ENCODE measurements at regions not wholly inside any gene's neighbourhood (a gene's known extent, or its start where the extent isn't known, plus 50 kb on each side); places are given as distances from the start of the nearest gene placed in this dataset.

GRCh38 chr7:39816462-39817060, 133.5 kb upstream of the CDK13 start:
- H3K9ac ChIP-seq (ENCODE audit: low read length): no peak overlapping the region
- no peak overlapping the region for H3K4me3 ChIP-seq (replicated peaks in 1 of 2; ENCODE audit: low read depth in 1 of 2, low read length in 2 of 2)
- ChIA-PET RAD21 (ENCODE audit: low non-redundant PET in 1 of 2, low total read pairs in 2 of 2, uncharacterized antibody in 2 of 2, unreplicated experiment in 2 of 2) (no interaction called here), CTCF (no interaction called here), POLR2A (no interaction called here)
- H3K27ac ChIP-seq (ENCODE audit: low read depth, low read length): no peak overlapping the region
- H3K79me2 ChIP-seq (ENCODE audit: insufficient read depth, low read length): no peaks in the 10 kb centered on the region
- no peak overlapping the region for H2AFZ ChIP-seq (ENCODE audit: low read depth, low read length, poor library complexity, severe bottlenecking)
- H4K20me1 ChIP-seq (ENCODE audit: insufficient read depth): no peaks in the 10 kb centered on the region
- no peaks in the 10 kb centered on the region for H3K9me3 ChIP-seq (ENCODE audit: control insufficient read depth in 1 of 2, insufficient read depth in 1 of 2, low read depth in 1 of 2, low read length in 2 of 2)
- DNase-seq (ENCODE audit: low read depth, low spot score) (no peak), ATAC-seq (no peak)
- no peak for TF ChIP-seq TCF7L2 (IDR thresholded peaks at IDR 0.05; ENCODE audit: borderline replicate concordance, extremely low read depth, insufficient read depth, insufficient read length)
- no peak for TF ChIP-seq YY1 (IDR thresholded peaks at IDR 0.05; ENCODE audit: extremely low read depth, insufficient replicate concordance, low read depth, low read length)
- TF ChIP-seq EGR1 (IDR thresholded peaks at IDR 0.05; ENCODE audit: low read depth): no peak
- no peaks in the 10 kb centered on the region for H3K4me1 ChIP-seq (ENCODE audit: control insufficient read depth in 1 of 2, insufficient read depth in 2 of 2, low read length in 2 of 2)
- intact Hi-C loops (cut with micrococcal nuclease): no loop called here
- no peaks in the 10 kb centered on the region for H3K36me3 ChIP-seq (ENCODE audit: control insufficient read depth in 1 of 2, insufficient read depth in 2 of 2, low read length in 2 of 2)
- no TSS peak for BruUV-seq (replicated peaks)
- peaks cover 12% of the 10 kb centered on the region for H3K27me3 ChIP-seq (ENCODE audit: insufficient read depth, low read length)
- no peak overlapping the region for H3K4me2 ChIP-seq (ENCODE audit: low read length)
- H3K9me2 ChIP-seq (ENCODE audit: insufficient read depth): no peaks in the 10 kb centered on the region

- Histone ChIP-seq H3K9me3 (ENCODE audit: control insufficient read depth in 1 of 2, insufficient read depth in 1 of 2, low read depth in 1 of 2, low read length in 2 of 2) (no peaks in the 10 kb centered on the region), H3K4me1 (ENCODE audit: control insufficient read depth in 1 of 2, insufficient read depth in 2 of 2, low read length in 2 of 2) (no peaks in the 10 kb centered on the region), H3K4me3 (replicated peaks in 1 of 2; ENCODE audit: low read depth in 1 of 2, low read length in 2 of 2) (no peak overlapping the region), H2AFZ (ENCODE audit: low read depth, low read length, poor library complexity, severe bottlenecking) (no peak overlapping the region), H3K9ac (ENCODE audit: low read length) (no peak overlapping the region), H3K4me2 (ENCODE audit: low read length) (no peak overlapping the region), H3K36me3 (ENCODE audit: control insufficient read depth in 1 of 2, insufficient read depth in 2 of 2, low read length in 2 of 2) (no peaks in the 10 kb centered on the region), H3K79me2 (ENCODE audit: insufficient read depth, low read length) (no peaks in the 10 kb centered on the region), H3K9me2 (ENCODE audit: insufficient read depth) (no peaks in the 10 kb centered on the region), H4K20me1 (ENCODE audit: insufficient read depth) (no peaks in the 10 kb centered on the region), H3K27me3 (ENCODE audit: insufficient read depth, low read length) (peaks cover 12% of the 10 kb centered on the region), H3K27ac (ENCODE audit: low read depth, low read length) (no peak overlapping the region)
- no peak for ATAC-seq
- intact Hi-C loops (cut with micrococcal nuclease): no loop called here
- POLR2A ChIA-PET: no interaction called here
- BruUV-seq (replicated peaks): no TSS peak
- no peak for DNase-seq (ENCODE audit: low read depth, low spot score)
- RAD21 ChIA-PET (ENCODE audit: low non-redundant PET in 1 of 2, low total read pairs in 2 of 2, uncharacterized antibody in 2 of 2, unreplicated experiment in 2 of 2): no interaction called here
- CTCF ChIA-PET: no interaction called here
- TF ChIP-seq JUND (IDR thresholded peaks at IDR 0.05) (no peak), REST (IDR thresholded peaks at IDR 0.05; ENCODE audit: low read depth) (no peak), ATF3 (IDR thresholded peaks at IDR 0.05) (no peak), ZFX (IDR thresholded peaks at IDR 0.05) (no peak), ZBTB33 (IDR thresholded peaks at IDR 0.05; ENCODE audit: extremely low read depth, insufficient replicate concordance, low read length) (no peak), CBX3 (IDR thresholded peaks at IDR 0.05; ENCODE audit: low read depth) (no peak), SRF (IDR thresholded peaks at IDR 0.05; ENCODE audit: low read depth) (no peak), POLR2AphosphoS5 (IDR thresholded peaks at IDR 0.05; ENCODE audit: low read depth, low read length) (no peak), EZH2phosphoT487 (IDR thresholded peaks at IDR 0.05; ENCODE audit: borderline replicate concordance) (no peak), ELF1 (IDR thresholded peaks at IDR 0.05; ENCODE audit: borderline replicate concordance, low read depth) (no peak)
Observed at GRCh38 chr7:39819514-39819913, 130.5 kb upstream of the CDK13 start.
